Stimulated activated naive B cell treated with anti-CD40 and anti-IgM and Interleukin-4, amounts not matched to agents 10 μg/mL and 1 μg/mL and 100 μg/mL, for 72 hours (primary cell): ENCODE measurements at regions not wholly inside any gene's neighbourhood (a gene's known extent, or its start where the extent isn't known, plus 50 kb on each side); places are given as distances from the start of the nearest gene placed in this dataset.
"Not testable (repeated sequence)": the region's sequence is repeated elsewhere in the genome, so short reads cannot be mapped to it uniquely, and the experiment has no call there.

Experiments used
- ATAC-seq, 2 donors: fragments of 150-1000 bp; cut with Tn5 transposase; replicated peaks; 2 replicates each; pipeline ENCODE4 v1.10.0; 2021; ENCODE audit warnings: moderate library complexity in 1 of 2
- DNase-seq: peaks from one replicate; pipeline ENCODE4 v3.0.0; 2021
- H3K27ac Mint-ChIP-seq: one replicate; pipeline ENCODE4 v1.8.0; 2022; ENCODE audit warnings: mild to moderate bottlenecking, mixed read lengths
- H3K27me3 Mint-ChIP-seq, 2 donors: one replicate each; pipeline ENCODE4 v1.8.0; 2022; ENCODE audit warnings: mixed read lengths in 2 of 2
- H3K36me3 Mint-ChIP-seq, 2 donors: one replicate each; pipeline ENCODE4 v1.8.0; 2022; ENCODE audit warnings: mixed read lengths in 2 of 2, mild to moderate bottlenecking in 1 of 2
- H3K4me1 Mint-ChIP-seq, 2 donors: one replicate each; pipeline ENCODE4 v1.8.0; 2022; ENCODE audit warnings: mixed read lengths in 2 of 2, mild to moderate bottlenecking in 1 of 2
- H3K4me3 Mint-ChIP-seq, 2 donors: one replicate each; pipeline ENCODE4 v1.8.0; 2022; ENCODE audit warnings: mild to moderate bottlenecking in 2 of 2, mixed read lengths in 2 of 2, moderate library complexity in 1 of 2
- H3K9me3 Mint-ChIP-seq, 2 donors: one replicate each; pipeline ENCODE4 v1.8.0; 2022; ENCODE audit warnings: mixed read lengths in 2 of 2, mild to moderate bottlenecking in 1 of 2

- not testable (repeated sequence) for H3K9me3 Mint-ChIP-seq, H3K27ac Mint-ChIP-seq, DNase-seq, H3K4me3 Mint-ChIP-seq, H3K36me3 Mint-ChIP-seq, ATAC-seq, H3K4me1 Mint-ChIP-seq, H3K27me3 Mint-ChIP-seq
Measured at GRCh38 chr9:66152406-66152805, 415.5 kb downstream of the FOXD4L4 start.

- ATAC-seq (peak; percentile 91 to 98), DNase-seq (peak; percentile 19)
Measured at GRCh38 chr9:66153021-66153725, 416.2 kb downstream of the FOXD4L4 start.

DNA sequence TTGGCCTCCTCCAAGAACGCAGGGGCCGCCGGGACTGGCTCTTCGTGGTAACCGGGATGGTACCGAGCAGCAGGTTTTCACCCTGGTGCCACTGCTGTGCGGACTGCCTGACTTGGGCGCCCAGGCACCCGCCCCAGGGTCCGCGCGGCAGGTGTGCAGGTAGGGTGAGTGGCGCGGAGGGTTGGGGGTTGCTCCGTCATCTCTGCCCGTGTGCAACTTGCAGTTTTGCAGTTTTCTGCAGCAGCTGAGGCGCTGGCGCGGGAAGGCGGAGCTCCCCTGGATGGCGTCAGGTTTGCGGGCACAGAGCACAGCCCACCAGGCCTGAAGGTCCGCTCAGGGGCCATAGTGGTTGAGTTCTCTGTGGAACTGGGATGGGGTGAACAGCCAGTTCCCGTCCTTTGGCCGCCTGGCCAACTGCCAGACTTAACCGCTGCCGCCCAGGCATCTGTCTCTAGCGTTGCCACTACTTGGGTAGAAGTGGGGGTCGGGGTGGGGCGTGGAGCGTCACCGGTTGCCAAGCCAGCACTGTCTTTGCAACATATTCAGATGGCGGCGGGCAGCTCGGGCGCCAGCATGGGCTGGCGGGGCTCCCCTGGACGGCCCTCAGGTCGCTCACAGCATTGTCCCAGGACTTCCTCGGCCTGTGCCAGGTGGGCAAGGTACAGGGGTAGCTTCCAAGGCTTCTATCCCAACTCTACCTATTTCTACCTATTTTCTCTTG lies 417.2 kb downstream of the FOXD4L4 start:
- not testable (repeated sequence) for ATAC-seq, H3K27me3 Mint-ChIP-seq, H3K36me3 Mint-ChIP-seq, H3K9me3 Mint-ChIP-seq, DNase-seq, H3K4me3 Mint-ChIP-seq, H3K27ac Mint-ChIP-seq, H3K4me1 Mint-ChIP-seq

More at GRCh38 chr9:66153021-66153725, 416.2 kb downstream of the FOXD4L4 start:
- not testable (repeated sequence) for H3K4me3 Mint-ChIP-seq, H3K4me1 Mint-ChIP-seq, H3K27me3 Mint-ChIP-seq, H3K36me3 Mint-ChIP-seq, H3K27ac Mint-ChIP-seq, H3K9me3 Mint-ChIP-seq

DNA sequence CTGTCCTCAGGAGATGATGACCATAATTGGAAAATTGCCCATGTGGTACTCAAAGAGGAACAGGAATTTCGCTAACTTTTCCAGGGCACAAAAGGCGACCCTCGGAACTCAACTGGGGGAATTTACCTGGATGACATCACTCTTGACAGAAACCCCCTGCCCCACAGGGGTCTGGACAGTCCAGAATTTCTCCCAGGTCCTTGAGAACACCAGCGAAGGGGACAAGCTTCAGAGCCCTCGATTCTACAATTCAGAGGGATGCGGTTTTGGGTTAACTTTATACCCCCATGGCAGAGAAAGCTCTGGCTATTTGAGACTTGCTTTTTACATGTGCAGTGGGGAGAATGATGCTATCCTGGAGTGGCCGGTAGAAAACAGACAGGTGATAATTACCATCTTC lies 445.4 kb downstream of the FOXD4L4 start:
- not testable (repeated sequence) for H3K27me3 Mint-ChIP-seq, H3K27ac Mint-ChIP-seq, H3K4me1 Mint-ChIP-seq, DNase-seq, H3K36me3 Mint-ChIP-seq, ATAC-seq, H3K9me3 Mint-ChIP-seq, H3K4me3 Mint-ChIP-seq

GRCh38 chr9:66183648-66184047 lies 446.7 kb downstream of the FOXD4L4 start:
- ATAC-seq, H3K9me3 Mint-ChIP-seq, H3K36me3 Mint-ChIP-seq, H3K4me3 Mint-ChIP-seq, H3K4me1 Mint-ChIP-seq, DNase-seq, H3K27ac Mint-ChIP-seq, H3K27me3 Mint-ChIP-seq: not testable (repeated sequence)

- not testable (repeated sequence) for ATAC-seq, H3K27ac Mint-ChIP-seq, H3K9me3 Mint-ChIP-seq, H3K4me3 Mint-ChIP-seq, H3K4me1 Mint-ChIP-seq, DNase-seq, H3K36me3 Mint-ChIP-seq
- peaks cover 8 to 11% of the 10 kb centered on the region in 2 donors for H3K27me3 Mint-ChIP-seq
Measured at GRCh38 chr9:66197199-66197598, 460.3 kb downstream of the FOXD4L4 start.

GRCh38 chr9:66198421-66198820 lies 461.5 kb downstream of the FOXD4L4 start:
- peaks cover 8 to 11% of the 10 kb centered on the region in 2 donors for H3K27me3 Mint-ChIP-seq
- not testable (repeated sequence) for DNase-seq, H3K4me1 Mint-ChIP-seq, H3K9me3 Mint-ChIP-seq, H3K36me3 Mint-ChIP-seq, H3K27ac Mint-ChIP-seq, H3K4me3 Mint-ChIP-seq
- peak in 1 of 2 donors; percentile 63 for ATAC-seq

GRCh38 chr9:66206617-66207016 lies 469.7 kb downstream of the FOXD4L4 start:
- not testable (repeated sequence) for H3K27me3 Mint-ChIP-seq, DNase-seq, H3K4me1 Mint-ChIP-seq, H3K9me3 Mint-ChIP-seq, H3K27ac Mint-ChIP-seq, H3K4me3 Mint-ChIP-seq, H3K36me3 Mint-ChIP-seq
- peak in 1 of 2 donors; percentile 42 for ATAC-seq

DNA sequence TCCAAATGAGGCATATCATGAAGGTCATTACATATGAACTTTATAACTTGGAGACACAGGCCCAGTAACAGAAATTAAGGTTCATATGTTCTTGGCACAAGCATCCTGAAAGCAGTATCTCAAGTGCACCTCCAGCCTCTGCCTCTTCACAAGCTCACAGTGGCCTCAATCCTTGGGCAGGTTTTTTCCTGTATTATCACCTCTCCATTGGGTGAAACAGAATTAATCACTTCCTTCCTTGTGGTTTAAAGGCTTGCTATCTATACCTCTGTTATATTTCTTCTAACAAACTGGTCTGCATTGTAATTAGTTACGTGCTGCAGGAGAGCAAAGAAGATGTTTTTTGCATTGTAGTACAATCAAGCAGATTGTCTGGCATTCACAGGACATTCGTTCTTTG lies 471.0 kb downstream of the FOXD4L4 start:
- DNase-seq, ATAC-seq, H3K9me3 Mint-ChIP-seq, H3K27me3 Mint-ChIP-seq, H3K4me1 Mint-ChIP-seq, H3K36me3 Mint-ChIP-seq, H3K4me3 Mint-ChIP-seq, H3K27ac Mint-ChIP-seq: not testable (repeated sequence)

DNA sequence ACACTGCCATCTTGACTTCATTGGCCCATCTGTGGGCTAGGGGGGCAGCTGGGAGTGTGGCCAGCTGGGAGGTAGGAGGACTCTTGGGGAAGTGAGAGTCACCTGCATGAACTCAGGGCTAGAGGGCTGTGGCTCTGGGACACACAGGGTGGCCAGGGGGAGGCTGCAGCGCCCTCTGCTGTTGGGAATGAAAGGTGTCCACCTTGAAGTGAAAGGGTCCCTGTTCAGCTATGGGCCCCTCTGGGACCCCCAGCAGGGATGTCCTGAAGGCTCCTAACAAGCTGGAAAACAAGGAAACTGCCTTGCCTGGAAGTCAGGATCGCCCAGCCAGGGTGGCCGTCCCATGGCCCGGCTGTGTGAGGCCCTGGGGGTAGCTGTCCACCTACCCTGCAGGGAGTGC lies 507.8 kb downstream of the FOXD4L4 start:
- H3K4me1 Mint-ChIP-seq, H3K36me3 Mint-ChIP-seq, H3K9me3 Mint-ChIP-seq, H3K27ac Mint-ChIP-seq, H3K4me3 Mint-ChIP-seq, DNase-seq, ATAC-seq, H3K27me3 Mint-ChIP-seq: not testable (repeated sequence)

- H3K4me1 Mint-ChIP-seq, H3K4me3 Mint-ChIP-seq, DNase-seq, H3K36me3 Mint-ChIP-seq, ATAC-seq, H3K27ac Mint-ChIP-seq, H3K9me3 Mint-ChIP-seq, H3K27me3 Mint-ChIP-seq: not testable (repeated sequence)
Measured at GRCh38 chr9:66245481-66245880, 508.5 kb downstream of the FOXD4L4 start.

DNA sequence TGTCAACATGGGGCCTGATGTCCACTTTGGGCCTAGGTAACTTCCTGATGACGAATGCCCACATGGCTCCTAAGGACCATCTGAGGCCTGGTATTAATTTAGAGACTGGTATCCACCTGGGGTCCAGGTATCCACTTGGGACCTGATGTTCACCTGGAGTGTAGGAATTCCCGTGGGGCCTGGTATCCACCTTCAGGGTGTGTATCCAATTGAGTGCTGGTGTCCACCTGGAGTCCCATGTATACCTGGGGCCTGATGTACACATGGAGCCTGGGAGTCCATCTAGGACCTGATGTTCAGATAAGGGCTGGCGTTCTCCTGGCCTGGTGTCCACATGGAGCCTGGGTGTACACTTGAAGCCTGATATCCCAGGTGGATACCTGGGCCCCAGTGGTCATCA lies 520.6 kb downstream of the FOXD4L4 start:
- H3K27me3 Mint-ChIP-seq, H3K4me3 Mint-ChIP-seq, H3K9me3 Mint-ChIP-seq: not testable (repeated sequence)

GRCh38 chr9:66261576-66261975 lies 524.6 kb downstream of the FOXD4L4 start:
- not testable (repeated sequence) for H3K4me1 Mint-ChIP-seq, ATAC-seq, H3K27ac Mint-ChIP-seq, DNase-seq, H3K27me3 Mint-ChIP-seq, H3K9me3 Mint-ChIP-seq, H3K4me3 Mint-ChIP-seq, H3K36me3 Mint-ChIP-seq

More for the DNA sequence above, 520.6 kb downstream of the FOXD4L4 start:
- H3K27ac Mint-ChIP-seq, H3K36me3 Mint-ChIP-seq, DNase-seq, H3K4me1 Mint-ChIP-seq, ATAC-seq: not testable (repeated sequence)

DNA sequence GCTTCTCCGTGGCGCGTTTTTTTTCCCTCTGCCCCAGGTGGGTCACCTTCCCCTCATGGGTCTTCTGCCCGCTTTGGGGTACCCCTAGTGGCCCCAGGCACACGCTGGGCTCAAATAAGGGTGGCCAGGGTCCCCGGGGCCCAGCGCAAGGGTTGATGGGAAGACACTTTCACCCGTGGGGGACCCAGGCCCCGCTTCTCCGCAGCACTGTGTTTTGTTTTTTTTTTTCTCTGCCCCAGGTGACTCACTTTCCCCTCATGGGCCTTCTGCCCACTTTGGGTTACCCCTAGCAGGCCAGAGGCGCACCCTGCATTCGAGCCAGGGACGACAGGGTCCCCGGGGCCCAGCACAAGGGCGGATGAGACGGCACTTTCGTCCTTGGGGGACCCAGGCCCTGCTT lies 526.7 kb downstream of the FOXD4L4 start:
- not testable (repeated sequence) for H3K4me3 Mint-ChIP-seq, DNase-seq, H3K27ac Mint-ChIP-seq, H3K9me3 Mint-ChIP-seq, H3K27me3 Mint-ChIP-seq, H3K36me3 Mint-ChIP-seq, ATAC-seq, H3K4me1 Mint-ChIP-seq

DNA sequence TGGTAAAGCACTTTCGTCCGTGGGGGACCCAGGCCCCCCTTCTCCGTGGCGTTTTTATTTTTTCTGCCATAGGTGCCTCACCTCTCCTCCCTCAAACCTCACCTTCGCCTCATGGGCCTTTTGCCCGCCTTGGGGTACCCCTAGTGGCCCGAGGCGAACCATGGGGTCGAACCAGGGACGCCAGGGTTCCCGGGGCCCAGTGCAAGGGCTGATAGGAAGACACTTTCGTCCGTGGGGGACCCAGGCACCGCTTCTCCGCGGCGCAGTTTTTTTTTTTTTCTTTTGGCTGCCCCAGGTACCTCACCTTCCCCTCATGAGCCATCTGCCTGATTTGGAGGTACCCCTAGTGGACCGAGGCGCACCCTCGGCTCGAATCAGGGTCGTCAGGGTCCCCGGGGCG lies 527.8 kb downstream of the FOXD4L4 start:
- not testable (repeated sequence) for H3K4me1 Mint-ChIP-seq, H3K36me3 Mint-ChIP-seq, ATAC-seq, H3K27me3 Mint-ChIP-seq, H3K9me3 Mint-ChIP-seq, H3K27ac Mint-ChIP-seq, DNase-seq
- peak overlapping the region in 1 of 2 donors; percentile 6 for H3K4me3 Mint-ChIP-seq
